HG03139 (cell line): ENCODE measurements at regions not wholly inside any gene's neighbourhood (a gene's known extent, or its start where the extent isn't known, plus 50 kb on each side); places are given as distances from the start of the nearest gene placed in this dataset.
"Not testable (repeated sequence)": the region's sequence is repeated elsewhere in the genome, so short reads cannot be mapped to it uniquely, and the experiment has no call there.

Source experiments
- ATAC-seq: cut with Tn5 transposase; IDR thresholded peaks from one replicate; pipeline ENCODE4 v1.9.1; 2021; ENCODE audit not compliant: unreplicated experiment

DNA sequence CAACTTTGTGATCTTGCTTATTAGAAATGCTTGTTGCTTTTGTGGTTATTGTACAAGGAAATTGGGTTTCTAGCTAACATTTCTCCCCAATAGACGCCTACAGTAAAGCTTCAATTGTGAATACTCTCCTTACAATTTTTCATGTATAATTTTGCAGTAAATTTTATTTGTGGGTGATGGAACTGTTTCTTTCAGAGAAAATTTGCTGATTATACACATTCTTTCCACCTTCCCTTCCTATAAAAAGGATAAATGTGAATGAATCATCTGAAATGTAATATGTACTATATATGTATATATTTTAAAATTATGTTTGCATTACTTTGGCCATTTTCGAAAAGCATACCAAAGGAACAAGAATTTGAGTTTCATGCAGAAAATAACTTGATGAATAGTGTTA, 162.7 kb upstream of the CRBN start:
- no peak for ATAC-seq

DNA sequence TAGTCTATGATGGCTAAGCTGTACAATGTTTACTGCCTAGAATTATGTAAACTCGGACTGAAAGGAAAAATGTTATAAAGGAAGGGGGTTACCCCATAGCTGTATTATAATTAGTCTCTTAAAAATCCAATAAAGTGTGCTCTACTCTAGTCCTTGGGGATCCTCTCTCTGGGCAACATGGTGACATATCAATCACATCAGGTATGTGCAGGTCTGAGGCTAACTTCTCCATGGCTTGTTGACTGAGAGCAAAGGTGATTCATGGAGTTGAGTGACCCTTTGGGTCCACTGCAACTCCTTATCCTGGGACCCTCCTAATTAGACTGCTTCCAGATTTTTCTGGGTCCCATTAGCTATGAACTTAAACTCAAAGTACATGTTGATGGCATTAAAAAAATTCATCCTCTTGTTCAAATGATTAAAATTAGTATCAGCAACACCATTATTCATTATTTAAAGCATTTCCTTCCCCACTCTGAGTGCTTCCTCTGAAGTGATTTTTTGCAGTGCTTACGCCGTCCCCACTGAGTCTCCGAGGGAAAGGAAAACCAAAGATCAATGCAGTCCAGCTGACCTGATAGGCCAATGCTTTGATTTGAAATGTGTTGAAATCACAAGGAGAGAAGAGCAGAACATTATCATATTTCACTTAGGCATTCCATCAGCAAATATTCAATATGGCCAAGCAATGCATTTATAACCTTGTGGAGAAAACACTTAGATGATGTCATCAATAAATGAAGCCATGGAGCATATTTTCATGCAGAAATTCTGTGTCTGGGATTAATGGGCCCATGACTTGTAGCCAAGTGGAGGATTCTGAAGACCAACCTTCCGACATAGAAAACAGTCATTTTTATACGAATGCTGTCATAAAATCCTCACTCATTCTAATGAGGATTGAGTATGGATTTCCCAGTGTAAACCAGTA, 161.7 kb upstream of the CRBN start:
- ATAC-seq: no peak

DNA sequence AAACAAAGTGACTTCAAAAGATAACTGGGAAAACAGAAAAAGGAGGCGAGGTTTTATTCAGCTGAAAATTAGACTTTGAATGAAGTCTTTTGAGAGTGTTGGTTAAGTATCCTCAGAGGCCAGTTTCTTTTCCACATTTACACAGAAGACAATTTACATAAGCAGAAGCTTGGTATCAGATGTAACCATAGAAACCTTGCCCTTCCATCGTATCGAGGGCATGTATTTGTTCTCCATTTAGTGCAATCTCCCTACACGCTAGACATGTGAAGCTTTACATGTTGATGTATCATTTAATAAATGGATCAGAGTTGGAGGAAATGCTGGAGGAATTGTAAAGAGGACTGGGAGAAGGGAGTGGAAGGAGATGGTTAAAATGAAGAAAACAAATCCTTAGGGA, 161.0 kb upstream of the CRBN start:
- no peak for ATAC-seq

DNA sequence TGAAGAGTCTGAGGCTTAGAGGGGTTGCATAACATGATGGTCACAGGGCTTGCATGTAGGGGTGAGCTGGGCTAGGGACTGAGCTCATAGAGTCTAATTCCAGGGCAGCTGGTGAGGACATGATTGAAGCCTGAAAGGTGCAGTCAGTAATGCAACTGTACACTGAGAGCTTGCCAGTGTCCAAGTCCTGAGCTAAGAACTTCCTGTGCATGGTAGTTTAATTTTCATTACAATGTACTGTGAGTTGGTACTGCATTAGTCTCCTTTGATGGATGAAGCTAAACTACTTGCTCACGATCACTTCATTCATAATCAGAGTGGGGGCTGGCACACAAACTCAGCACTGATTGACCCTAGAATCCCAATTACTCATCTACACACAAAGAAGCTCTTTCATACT, 156.4 kb upstream of the CRBN start:
- ATAC-seq: no peak

DNA sequence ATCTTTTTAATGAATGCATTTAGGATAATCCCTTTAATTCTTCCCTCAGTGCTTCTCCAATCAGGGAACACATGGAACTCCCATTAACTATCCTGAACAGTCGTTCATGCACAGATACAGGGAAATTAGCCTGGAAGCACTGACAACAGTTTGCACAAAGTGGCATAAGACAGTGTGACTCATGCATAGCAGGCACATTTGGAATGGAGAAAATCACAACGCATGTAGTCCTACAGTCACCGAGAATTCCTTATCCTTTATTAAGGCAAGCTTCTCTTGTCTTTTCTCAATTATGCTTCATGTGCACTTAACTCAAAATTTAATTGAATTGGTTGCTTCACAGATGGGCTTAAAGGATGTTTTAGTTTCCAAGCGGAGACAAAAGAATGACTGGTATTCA, 155.0 kb upstream of the CRBN start:
- ATAC-seq: no peak

DNA sequence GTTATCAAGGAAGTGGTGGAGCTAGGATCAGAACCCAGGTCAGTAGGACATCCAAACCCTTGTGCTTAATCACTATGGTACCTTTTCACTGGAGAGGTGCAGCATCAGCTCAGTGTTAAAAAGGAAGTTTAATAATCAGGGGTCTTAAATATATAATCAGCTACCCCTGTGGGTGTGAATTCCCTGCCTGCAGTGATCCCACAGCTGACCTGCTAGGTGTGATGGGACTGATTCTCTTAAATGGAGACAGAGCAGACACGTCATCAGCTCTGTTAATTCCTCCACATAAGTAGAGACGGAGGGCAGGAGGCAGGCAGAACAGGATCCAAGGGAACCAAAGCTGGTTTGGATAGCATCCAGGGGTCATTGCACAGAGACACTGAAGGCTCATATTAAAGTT, 154.1 kb upstream of the CRBN start:
- ATAC-seq: no peak

DNA sequence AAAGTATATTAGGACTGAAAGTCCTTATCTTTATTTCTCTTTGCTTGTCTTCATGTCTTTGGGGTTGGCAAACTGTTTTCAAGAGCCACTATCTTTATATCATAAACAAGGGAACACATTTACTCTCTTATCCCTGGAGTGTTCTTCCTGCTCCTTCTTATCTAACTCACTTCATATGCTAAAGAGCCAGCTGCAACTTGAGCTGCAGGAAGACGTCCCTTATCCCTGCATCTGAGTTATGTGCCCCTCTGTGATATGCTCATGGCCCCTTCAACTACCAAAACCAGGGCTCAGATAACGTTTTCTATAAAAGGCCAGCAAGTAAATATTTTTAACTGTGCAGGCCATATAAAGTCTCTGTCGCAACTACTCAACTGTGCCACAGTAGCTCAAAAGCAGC, 137.0 kb upstream of the CRBN start:
- ATAC-seq: no peak

DNA sequence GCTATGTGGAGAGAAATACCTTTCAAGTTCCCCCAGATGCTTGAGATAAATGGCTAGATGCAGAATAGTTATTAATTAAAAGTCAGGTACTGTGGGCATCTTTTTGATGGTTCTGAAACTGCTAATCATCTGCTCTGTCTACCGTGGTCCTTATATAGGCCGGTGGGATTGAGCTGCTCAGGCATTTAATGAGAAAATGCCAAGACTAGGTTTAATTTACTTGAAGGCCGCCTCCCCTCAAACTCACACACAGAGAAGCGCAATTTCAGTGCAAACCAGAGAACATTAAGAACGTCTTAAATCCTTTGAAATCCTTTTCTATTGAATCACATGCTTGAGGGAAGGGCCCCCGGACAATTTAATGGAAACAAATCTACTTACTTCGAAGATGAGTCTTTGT, 136.4 kb upstream of the CRBN start:
- ATAC-seq: no peak

DNA sequence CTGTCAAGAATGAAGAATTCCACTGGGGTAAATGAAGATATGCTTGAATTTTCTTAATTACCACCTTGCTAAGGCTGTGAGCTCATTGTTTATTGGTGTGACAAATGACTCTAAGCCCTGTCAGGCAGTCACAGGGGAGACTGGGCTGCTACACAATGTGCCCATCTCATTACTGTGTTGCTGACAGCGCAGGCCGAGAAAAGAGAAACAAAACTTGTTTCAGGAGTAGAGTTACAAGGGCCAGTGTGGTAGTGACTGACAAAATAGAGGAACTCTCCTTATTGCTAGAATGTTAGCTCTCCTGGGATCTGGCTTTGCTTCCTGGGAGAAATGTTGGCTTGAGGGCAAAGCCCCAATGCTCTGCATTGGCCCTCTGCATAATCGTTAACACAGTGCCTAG, 130.4 kb upstream of the CRBN start:
- ATAC-seq: no peak

DNA sequence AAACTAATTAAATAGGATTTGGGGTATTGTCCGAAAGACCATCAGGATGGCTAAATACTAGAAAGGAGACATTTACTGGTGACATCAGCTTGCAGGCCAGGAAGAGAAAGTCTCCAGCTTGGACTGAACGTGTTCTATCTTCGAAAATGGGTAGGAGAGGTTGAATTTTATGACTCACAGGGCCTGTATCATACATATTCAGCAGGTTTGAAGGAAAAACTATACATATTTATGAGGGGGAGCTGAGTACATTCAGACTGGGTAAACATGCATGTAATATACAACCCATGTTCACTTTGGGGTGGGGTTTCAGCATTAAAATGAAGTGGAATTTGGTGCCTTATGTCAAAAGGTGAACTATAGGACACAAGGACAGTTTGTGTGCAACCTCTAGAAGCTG, 129.3 kb upstream of the CRBN start:
- ATAC-seq: no peak

DNA sequence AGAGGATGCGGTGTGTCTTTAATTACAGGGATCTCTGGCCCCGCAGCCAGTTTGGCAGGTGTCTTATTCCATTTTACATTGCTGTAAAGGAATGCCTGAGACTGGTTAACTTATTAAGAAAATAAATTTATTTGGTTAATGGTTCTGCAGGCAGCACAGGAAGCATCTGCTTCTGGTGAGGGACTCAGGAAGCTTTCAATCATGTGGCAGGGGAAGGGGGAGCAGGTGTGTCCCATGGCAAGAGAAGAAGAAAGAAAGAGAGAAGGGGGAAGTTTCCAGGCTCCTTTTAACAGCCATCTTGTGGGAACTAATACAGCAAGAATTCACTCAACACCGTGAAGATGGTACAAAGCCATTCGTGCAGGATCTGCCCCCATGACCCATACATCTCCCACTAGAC, 128.0 kb upstream of the CRBN start:
- no peak for ATAC-seq

DNA sequence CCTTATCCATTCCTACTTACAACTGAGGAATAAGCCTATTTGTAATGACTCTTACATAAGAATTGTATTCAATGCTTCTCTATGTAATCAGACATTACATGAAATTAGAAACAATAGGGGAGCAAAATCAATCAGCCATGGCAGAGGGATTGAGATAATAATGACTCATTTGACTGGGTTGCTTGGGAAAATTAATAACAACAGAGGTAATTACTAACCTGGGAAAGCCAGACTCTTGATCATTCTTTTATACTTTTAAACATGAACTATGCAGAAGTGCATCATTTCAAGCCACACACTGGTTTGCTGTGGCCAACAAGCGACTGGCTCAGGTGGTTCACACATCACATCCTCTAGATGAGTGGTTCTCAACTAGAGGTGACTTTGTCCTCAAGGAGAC, 126.3 kb upstream of the CRBN start:
- ATAC-seq: no peak

DNA sequence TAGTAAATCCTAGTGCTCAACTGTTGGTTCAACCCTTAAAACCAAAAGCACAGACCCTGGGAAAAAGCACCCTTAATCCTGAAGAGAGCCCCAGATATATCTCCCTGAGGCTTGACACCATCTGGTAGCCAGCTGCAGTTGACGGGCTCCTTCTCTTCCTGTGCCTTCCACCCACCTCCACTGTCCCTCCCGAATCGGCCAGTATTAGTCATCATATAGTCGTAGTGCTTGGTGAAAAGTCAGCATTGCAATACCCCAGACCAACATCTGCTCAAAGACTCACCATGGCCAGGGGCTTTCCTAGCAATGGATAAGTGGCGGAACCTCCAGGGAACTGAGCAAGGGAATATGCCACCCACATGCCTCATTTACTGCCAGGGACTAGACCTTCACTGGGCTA, 125.6 kb upstream of the CRBN start:
- no peak for ATAC-seq

DNA sequence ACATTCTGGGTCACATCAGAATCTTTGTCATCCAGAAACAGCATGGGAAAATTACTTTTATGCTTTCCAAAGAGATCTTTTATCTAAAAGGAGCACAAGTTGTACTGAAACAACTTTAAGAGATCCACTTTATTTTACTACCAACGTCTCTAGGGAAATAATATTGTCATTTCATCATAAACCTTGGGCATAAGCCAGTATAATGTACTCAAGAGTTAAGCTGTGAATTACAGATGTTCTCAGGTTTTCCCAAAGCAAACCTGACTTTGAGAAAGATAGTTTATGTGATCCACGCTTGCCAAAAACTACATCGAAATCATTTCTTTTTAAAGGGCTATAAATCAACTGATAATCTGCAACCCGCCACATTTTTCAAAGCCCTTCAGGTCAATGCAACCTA, 124.1 kb upstream of the CRBN start:
- no peak for ATAC-seq

DNA sequence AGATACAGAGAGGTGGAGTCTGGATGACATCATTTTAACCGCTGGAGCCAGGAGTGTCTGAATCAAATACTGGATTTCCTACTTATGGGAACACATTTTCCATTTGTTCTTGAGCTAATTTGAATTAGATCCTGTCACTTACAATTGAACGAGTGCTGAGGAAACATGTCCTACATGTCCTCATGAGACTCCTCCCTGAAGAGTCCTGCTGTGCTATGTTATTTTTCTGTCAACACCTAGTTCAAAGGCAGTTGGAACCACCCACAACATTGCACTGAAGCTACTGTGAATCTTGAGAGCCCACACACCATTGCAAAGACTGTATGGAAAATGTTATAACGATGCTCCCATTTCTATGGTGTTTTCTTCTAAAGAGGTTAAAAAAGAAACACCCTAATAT, 123.5 kb upstream of the CRBN start:
- ATAC-seq: no peak

DNA sequence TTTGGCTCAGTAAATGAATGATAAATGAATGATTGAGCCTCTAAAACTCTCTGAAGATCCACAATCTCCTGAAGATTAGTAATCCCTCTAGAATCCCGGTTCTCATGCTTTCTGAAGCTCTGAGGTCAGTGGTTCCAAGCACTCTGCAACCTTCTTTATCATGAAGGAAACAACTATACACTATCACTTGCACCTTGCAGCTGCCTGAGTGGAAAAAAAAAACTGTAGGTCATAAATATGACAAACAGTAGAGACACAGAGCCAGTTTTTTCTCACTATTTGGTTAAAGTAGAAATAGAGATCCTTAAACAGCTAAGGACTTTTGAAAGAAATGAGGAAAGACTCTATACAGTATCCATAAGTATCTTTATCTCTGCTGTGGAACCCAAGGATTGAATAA, 122.0 kb upstream of the CRBN start:
- ATAC-seq: no peak

DNA sequence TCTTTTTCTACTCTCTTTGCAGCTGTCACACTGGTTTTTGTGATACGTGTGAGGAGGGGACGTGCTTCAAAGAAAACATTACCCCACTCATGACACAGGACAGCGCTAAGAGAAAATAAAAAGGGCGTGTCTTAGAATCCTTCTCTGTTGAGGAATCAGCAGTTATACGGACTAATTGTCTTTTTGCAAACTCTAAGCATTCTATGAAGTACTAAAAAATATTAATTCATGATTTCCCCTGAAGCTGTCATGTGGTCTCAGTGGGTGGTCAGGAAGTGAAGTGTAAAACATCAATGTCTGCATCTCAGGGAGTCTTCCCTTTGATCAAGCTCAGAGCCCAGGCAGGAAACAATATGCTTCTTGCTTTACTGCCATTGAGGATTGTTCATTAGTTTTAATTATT, 117.5 kb upstream of the CRBN start:
- no peak for ATAC-seq

DNA sequence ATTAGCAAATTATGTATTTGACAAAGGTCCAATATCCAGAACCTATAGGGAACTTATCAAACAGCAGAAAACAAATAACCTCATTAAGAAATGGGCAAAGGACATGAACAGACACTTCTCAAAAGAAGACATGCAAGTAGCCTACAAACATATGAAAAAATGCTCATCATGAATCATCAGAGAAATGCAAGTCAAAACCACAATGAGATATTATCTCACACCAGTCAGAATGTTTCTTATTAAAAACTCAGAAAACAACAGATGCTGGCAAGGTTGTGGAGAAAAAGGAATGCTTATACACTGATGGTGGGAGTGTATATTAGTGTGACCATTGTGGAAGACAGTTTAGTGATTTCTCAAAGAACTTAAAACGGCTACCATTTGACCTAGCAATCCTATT, 116.1 kb upstream of the CRBN start:
- no peak for ATAC-seq

DNA sequence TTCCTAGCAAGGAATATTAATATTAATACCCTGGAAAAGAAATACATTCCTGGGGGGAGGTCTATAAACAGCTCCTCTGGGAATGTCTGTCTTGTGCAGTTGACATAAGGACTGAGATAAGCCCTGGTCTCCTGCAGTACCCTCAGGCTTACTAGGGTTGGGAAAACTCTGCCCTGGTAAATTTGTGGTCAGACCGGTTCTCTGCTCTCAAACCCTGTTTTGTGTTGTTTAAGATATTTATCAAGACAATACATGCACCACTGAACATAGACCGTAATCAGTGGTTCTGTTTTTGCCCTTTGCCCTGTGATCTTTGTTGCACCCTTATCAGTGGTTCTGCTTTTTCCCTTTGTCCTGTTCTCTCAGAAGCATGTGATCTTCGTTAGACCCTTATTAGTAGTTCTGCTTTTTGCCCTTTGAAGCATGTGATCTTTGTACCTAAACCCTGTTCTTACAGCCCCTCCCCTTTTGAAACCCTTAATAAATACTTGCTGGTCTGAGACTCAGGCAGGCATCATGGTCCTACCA, 112.3 kb upstream of the CRBN start:
- ATAC-seq: not testable (repeated sequence)

DNA sequence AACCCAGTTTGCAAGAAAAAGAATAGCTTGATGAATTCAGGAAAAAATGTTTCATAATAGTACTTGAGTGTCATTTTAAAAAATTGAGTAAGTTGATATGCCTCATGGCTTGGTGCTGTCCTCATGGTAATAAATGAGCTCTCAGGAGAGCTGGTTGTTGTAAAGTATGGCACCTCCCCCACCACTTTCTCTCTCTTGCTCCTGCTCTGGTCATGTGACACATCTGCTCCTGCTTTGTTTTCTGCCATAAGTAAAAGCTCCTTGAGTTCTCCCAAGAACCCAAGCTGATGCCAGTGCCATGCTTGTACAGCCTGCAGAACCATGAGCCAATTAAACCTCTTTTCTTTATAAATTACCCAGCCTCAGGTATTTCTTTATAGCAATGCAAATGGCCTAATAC, 108.8 kb upstream of the CRBN start:
- ATAC-seq: no peak

DNA sequence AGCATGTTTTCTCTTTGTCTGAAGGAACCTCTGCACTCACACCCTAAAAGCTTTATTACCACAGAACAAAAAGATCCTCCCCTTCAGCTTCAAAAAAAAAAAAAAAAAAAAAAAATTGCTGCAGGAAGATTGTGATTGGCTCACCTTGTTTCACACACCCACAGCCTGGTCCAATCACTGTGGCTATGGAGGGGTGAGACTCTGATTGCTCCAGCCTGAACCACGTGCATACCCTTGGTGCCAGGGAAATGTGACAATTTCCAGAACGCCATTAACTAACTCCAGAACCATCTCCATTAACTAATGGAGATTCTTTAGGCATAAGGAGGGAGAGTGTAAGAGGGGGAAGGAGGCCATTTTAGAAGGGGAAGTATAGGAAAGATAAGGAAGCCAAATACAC, 106.5 kb upstream of the CRBN start:
- no peak for ATAC-seq

DNA sequence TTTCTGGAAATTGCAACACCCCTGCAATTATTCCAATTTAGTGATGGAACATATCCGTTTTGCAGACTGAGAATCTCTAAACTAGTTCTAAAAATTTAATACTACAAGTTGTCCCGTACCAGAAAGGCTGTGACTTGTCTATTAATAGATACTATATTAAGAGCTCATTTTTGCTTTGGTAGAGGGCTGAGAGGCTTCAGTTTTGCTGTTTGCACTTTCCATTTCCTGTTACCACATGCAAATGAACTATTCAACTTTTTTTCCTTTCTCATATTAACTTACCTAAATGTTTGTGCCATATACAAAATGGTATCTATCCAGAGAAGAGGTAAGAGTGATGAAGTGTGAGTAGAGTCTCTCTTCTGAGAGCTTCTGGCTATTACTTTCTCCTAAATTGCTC, 101.5 kb upstream of the CRBN start:
- ATAC-seq: no peak

DNA sequence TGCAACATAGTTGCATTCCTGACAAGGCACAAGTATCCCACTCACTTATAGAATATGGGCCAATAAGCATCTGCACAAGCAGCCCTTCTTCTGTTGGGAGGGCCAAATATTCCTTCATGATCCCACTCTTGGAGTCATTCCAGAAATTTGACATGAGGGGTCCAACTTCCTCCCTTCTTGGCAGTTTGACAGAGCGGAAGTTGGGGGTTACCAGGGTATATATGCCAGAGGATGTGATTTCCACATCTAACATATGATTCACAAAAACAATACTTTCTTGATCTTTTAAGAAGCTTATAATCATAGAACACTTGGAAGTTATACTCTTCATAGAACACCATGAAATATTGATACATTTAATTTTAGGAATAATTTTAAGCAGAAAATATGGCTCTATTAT, 100.9 kb upstream of the CRBN start:
- no peak for ATAC-seq
